Heart left ventricle (tissue), 13 donors: ENCODE measurements at regions not wholly inside any gene's neighbourhood (a gene's known extent, or its start where the extent isn't known, plus 50 kb on each side); places are given as distances from the start of the nearest gene placed in this dataset.
"Not testable (repeated sequence)": the region's sequence is repeated elsewhere in the genome, so short reads cannot be mapped to it uniquely, and the experiment has no call there.

ENCODE experiments used
- CTCF ChIP-seq, 12 donors: fragments of 200-600 bp; sonication (generic) in 4 of 12; IDR thresholded peaks; one replicate each; pipeline versions ENCODE4 v1.5.0 to v1.8.0; 2018 to 2022; ENCODE audit warnings: antibody characterized with exemption in 12 of 12, mild to moderate bottlenecking in 5 of 12
- POLR2A ChIP-seq, 2 donors: fragments of 450-650 bp; IDR thresholded peaks; one replicate each; pipeline ENCODE4 v1.6.1; 2017; ENCODE audit warnings: antibody characterized with exemption in 2 of 2, mild to moderate bottlenecking in 2 of 2, moderate library complexity in 2 of 2
- donor health status: ischemic (EF 13 %, LVEDD 7.1; RV severe dilation, severe dysfunction).
- donor health status: DM: no; HTN: yes; CAD: no.
- donor health status: DM: no; HTN: no; CAD: no.
- donor health status: ischemic (EF 25% LVEDD 6.9; RV normal size, moderate dysfunction).
- donor health status: ischemic (EF 25% LVEDD 5.7; RV mildly dilated, moderate dysfunction).
- donor health status: ischemic (EF 35%, LVEDD 5.7; RV mildly dilated, moderate dysfunction).
- donor health status: nonischemic (EF 11% LVEDD 7.7; RV severe dilation, severe dysfunction).
- donor health status: DM: yes; HTN: yes; CAD: no.
- donor health status: PGD.
- donor health status: ischemic (EF 29% LVEDD 5.4; RV normal size, mild dysfunction).
- donor health status: nonischemic (EF 23%, LVEDD 6.1; RV moderate dilation, normal function).

DNA sequence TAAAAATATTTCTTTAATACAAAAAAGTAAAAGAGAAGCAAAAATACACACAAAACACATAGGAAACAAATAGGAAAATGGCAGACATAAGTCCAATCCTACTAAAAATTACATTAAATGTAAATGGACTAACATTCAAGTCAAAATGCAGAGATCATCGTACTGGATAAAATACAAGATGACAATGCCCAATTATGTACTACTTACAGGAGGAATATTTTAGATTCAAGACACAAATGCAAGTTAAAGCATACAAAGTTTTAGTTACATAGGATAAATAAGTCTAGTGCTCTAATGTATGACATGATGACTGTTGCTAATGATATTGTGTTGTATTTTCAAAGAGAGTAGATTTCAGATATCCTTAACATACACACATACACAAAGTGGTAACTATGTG, 401.7 kb downstream of the IRX2 start:
- not testable (repeated sequence) for TF ChIP-seq CTCF, POLR2A (IDR thresholded peaks at IDR 0.05)
